ENCODE measurements at regions not wholly inside any gene's neighbourhood (a gene's known extent, or its start where the extent isn't known, plus 50 kb on each side); places are given as distances from the start of the nearest gene placed in this dataset.
A peak's percentile ranks its signal among the peaks of the same experiment; 100 is the strongest.

- ChIA-PET POLR2A (no interaction called here), CTCF (ENCODE audit: low intra/inter-chr PET ratio, low total read pairs) (no interaction called here)
- Histone ChIP-seq H3K4me3 (replicated peaks in 1 of 3; ENCODE audit: insufficient read depth in 1 of 3, low read depth in 2 of 3, low read length in 3 of 3) (no peak overlapping the region), H3K27me3 (ENCODE audit: control insufficient read depth in 1 of 2, insufficient read depth in 2 of 2, low read length in 2 of 2) (peaks cover 0 to 3% of the 10 kb centered on the region in 2 experiments; a peak in 2 of 5 replicates), H2AFZ (ENCODE audit: low read length) (no peak overlapping the region), H3K4me2 (ENCODE audit: low read depth, low read length) (no peak overlapping the region), H3K9me3 (ENCODE audit: low read length) (no peaks in the 10 kb centered on the region), H3K27ac (ENCODE audit: extremely low read length, insufficient read depth, low read length) (no peak overlapping the region), H3K4me1 (ENCODE audit: insufficient read depth, low read length) (no peaks in the 10 kb centered on the region), H3K9ac (ENCODE audit: insufficient read depth, low read depth, low read length) (no peak overlapping the region), H3K79me2 (ENCODE audit: insufficient read depth, low read length) (no peaks in the 10 kb centered on the region), H4K20me1 (ENCODE audit: insufficient read depth, low read length) (no peaks in the 10 kb centered on the region), H3K36me3 (replicated peaks in 1 of 2; ENCODE audit: control insufficient read depth in 1 of 2, insufficient read depth in 2 of 2, low read length in 2 of 2) (no peaks in the 10 kb centered on the region)
- in situ Hi-C loops (cut with HindIII; ENCODE audit: extremely low pct_ligation_motif_present, low pct_unique_long_range_greater_than_20kb) (no loop called here), intact Hi-C loops (cut with micrococcal nuclease; ENCODE audit: unreplicated experiment) (no loop called here)
- DNase-seq (ENCODE audit: low spot score) (no peak), FAIRE-seq (no peak), ATAC-seq (no peak)
- WGBS (ENCODE audit: low lambda C conversion rate), result 38% methylated on average over 3 of the region's 3 CpGs
- BruUV-seq (replicated peaks), result no TSS peak
- TF ChIP-seq ZNF572 (CRISPR knock-in tag; IDR thresholded peaks at IDR 0.05) (no peak), NAIF1 (CRISPR knock-in tag; IDR thresholded peaks at IDR 0.05; ENCODE audit: borderline replicate concordance) (no peak), ZNF329 (CRISPR knock-in tag; IDR thresholded peaks at IDR 0.05; ENCODE audit: low read depth) (no peak), HMG20B (CRISPR knock-in tag; conservative IDR thresholded peaks at IDR 0.05) (no peak), MXD1 (CRISPR knock-in tag; IDR thresholded peaks at IDR 0.05) (no peak)
Measured at GRCh38 chr5:68659881-68660280, 433.9 kb upstream of the SLC30A5 start.

- Histone ChIP-seq H4K20me1 (ENCODE audit: insufficient read depth, low read length) (no peaks in the 10 kb centered on the region), H3K4me3 (replicated peaks in 1 of 3; ENCODE audit: insufficient read depth in 1 of 3, low read depth in 2 of 3, low read length in 3 of 3) (no peak overlapping the region), H3K9me3 (ENCODE audit: low read length) (no peaks in the 10 kb centered on the region), H3K4me2 (ENCODE audit: low read depth, low read length) (no peak overlapping the region), H3K79me2 (ENCODE audit: insufficient read depth, low read length) (no peaks in the 10 kb centered on the region), H3K9ac (ENCODE audit: insufficient read depth, low read depth, low read length) (no peak overlapping the region), H3K27me3 (ENCODE audit: control insufficient read depth in 1 of 2, insufficient read depth in 2 of 2, low read length in 2 of 2) (peaks cover 0 to 3% of the 10 kb centered on the region in 2 experiments; a peak in 2 of 5 replicates), H3K27ac (ENCODE audit: extremely low read length, insufficient read depth, low read length) (no peak overlapping the region), H3K4me1 (ENCODE audit: insufficient read depth, low read length) (no peaks in the 10 kb centered on the region), H3K36me3 (replicated peaks in 1 of 2; ENCODE audit: control insufficient read depth in 1 of 2, insufficient read depth in 2 of 2, low read length in 2 of 2) (no peaks in the 10 kb centered on the region), H2AFZ (ENCODE audit: low read length) (no peak overlapping the region)
- CTCF ChIA-PET (ENCODE audit: low intra/inter-chr PET ratio, low total read pairs), result no interaction called here
- in situ Hi-C loops (cut with HindIII; ENCODE audit: extremely low pct_ligation_motif_present, low pct_unique_long_range_greater_than_20kb), result no loop called here
- FAIRE-seq (no peak), ATAC-seq (peak; percentile 79), DNase-seq (ENCODE audit: low spot score) (peak; percentile 3)
- intact Hi-C loops (cut with micrococcal nuclease; ENCODE audit: unreplicated experiment), result no loop called here
- WGBS (ENCODE audit: low lambda C conversion rate), result 50% methylated on average over 2 of the region's 2 CpGs
- POLR2A ChIA-PET, result no interaction called here
- TF ChIP-seq ZFP91 (CRISPR knock-in tag; IDR thresholded peaks at IDR 0.05; ENCODE audit: borderline replicate concordance) (no peak), SMC3 (IDR thresholded peaks at IDR 0.05; ENCODE audit: low read length) (peak; percentile 6; the same call in 1 of the 2 replicates), CTCF (CRISPR knock-in tag; IDR thresholded peaks at IDR 0.05) (peak; percentile 37; the same call in 1 of the 2 replicates), ZMAT5 (CRISPR knock-in tag; IDR thresholded peaks at IDR 0.05; ENCODE audit: borderline replicate concordance, low read depth) (no peak), ZNF121 (CRISPR knock-in tag; IDR thresholded peaks at IDR 0.05) (no peak), ZNF264 (CRISPR knock-in tag; IDR thresholded peaks at IDR 0.05) (no peak), MLLT10 (CRISPR knock-in tag; IDR thresholded peaks at IDR 0.05) (no peak), ZKSCAN5 (CRISPR knock-in tag; IDR thresholded peaks at IDR 0.05) (no peak), STAG1 (CRISPR knock-in tag; IDR thresholded peaks at IDR 0.05) (peak; percentile 35; the same call in 1 of the 2 replicates), ZNF746 (CRISPR knock-in tag; IDR thresholded peaks at IDR 0.05) (no peak)
- BruUV-seq (replicated peaks), result no TSS peak
Measured at GRCh38 chr5:68661237-68661636, 432.6 kb upstream of the SLC30A5 start.

All from HepG2 (cell line).